Mucosa of rectum (tissue), 2 donors: ENCODE measurements at regions not wholly inside any gene's neighbourhood (a gene's known extent, or its start where the extent isn't known, plus 50 kb on each side); places are given as distances from the start of the nearest gene placed in this dataset.

ENCODE experiments used
- H3K27ac ChIP-seq, 2 donors: one replicate each; pipeline ENCODE4 v1.7.0; 2013; ENCODE audit warnings: inconsistent platforms in 2 of 2, low read depth in 2 of 2, low read length in 2 of 2
- H3K27me3 ChIP-seq, 2 donors: one replicate each; pipeline ENCODE4 v1.7.0; 2013; ENCODE audit warnings: low read length in 2 of 2; ENCODE audit not compliant: control insufficient read depth in 2 of 2, insufficient read depth in 2 of 2
- H3K36me3 ChIP-seq, 2 donors: one replicate each; pipeline ENCODE4 v1.7.0; 2013; ENCODE audit warnings: low read length in 2 of 2; ENCODE audit not compliant: control insufficient read depth in 2 of 2, insufficient read depth in 2 of 2
- H3K4me1 ChIP-seq, 2 donors: one replicate each; pipeline ENCODE4 v1.7.0; 2013; ENCODE audit warnings: low read length in 2 of 2, mild to moderate bottlenecking in 1 of 2; ENCODE audit not compliant: control insufficient read depth in 2 of 2, insufficient read depth in 2 of 2
- H3K4me3 ChIP-seq, 2 donors: one replicate each; pipeline ENCODE4 v1.7.0; 2013; ENCODE audit warnings: low read length in 2 of 2
- H3K9ac ChIP-seq, 2 donors: one replicate each; pipeline ENCODE4 v1.7.0; 2013; ENCODE audit warnings: low read length in 2 of 2, low read depth in 1 of 2, mild to moderate bottlenecking in 1 of 2
- H3K9me3 ChIP-seq, 2 donors: one replicate each; pipeline ENCODE4 v1.7.0; 2013; ENCODE audit warnings: low read length in 2 of 2; ENCODE audit not compliant: control insufficient read depth in 2 of 2
- donor health status: healthy.
- donor health status: Normal muscosa, but diverticular disease.

GRCh38 chr5:103476811-103477210 is 85.8 kb downstream of the NUDT12 start:
- Histone ChIP-seq H3K9ac (no peak overlapping the region), H3K4me1 (peaks cover 0 to 29% of the 10 kb centered on the region in 2 donors), H3K27me3 (no peaks in the 10 kb centered on the region), H3K36me3 (no peaks in the 10 kb centered on the region), H3K9me3 (no peaks in the 10 kb centered on the region), H3K4me3 (no peak overlapping the region), H3K27ac (no peak overlapping the region)

- Histone ChIP-seq H3K9me3 (no peaks in the 10 kb centered on the region), H3K4me3 (no peak overlapping the region), H3K9ac (peak overlapping the region in 1 of 2 donors; percentile 4), H3K27ac (no peak overlapping the region), H3K27me3 (no peaks in the 10 kb centered on the region), H3K4me1 (peaks cover 0 to 24% of the 10 kb centered on the region in 2 donors), H3K36me3 (no peaks in the 10 kb centered on the region)
These were observed 86.9 kb downstream of the NUDT12 start for GRCh38 chr5:103475629-103476240.

GRCh38 chr5:103474677-103475076 is 87.9 kb downstream of the NUDT12 start:
- Histone ChIP-seq H3K27ac (no peak overlapping the region), H3K27me3 (no peaks in the 10 kb centered on the region), H3K4me1 (peaks cover 0 to 27% of the 10 kb centered on the region in 2 donors), H3K4me3 (no peak overlapping the region), H3K9me3 (no peaks in the 10 kb centered on the region), H3K36me3 (no peaks in the 10 kb centered on the region), H3K9ac (no peak overlapping the region)

- Histone ChIP-seq H3K27me3 (no peaks in the 10 kb centered on the region), H3K9ac (no peak overlapping the region), H3K4me3 (no peak overlapping the region), H3K36me3 (no peaks in the 10 kb centered on the region), H3K4me1 (peaks cover 0 to 31% of the 10 kb centered on the region in 2 donors), H3K27ac (no peak overlapping the region), H3K9me3 (peaks cover 0 to 1% of the 10 kb centered on the region in 2 donors)
These were observed 88.9 kb downstream of the NUDT12 start for GRCh38 chr5:103473725-103474124.

GRCh38 chr5:103472830-103473229 is 89.8 kb downstream of the NUDT12 start:
- no peaks in the 10 kb centered on the region for H3K36me3 ChIP-seq
- no peaks in the 10 kb centered on the region for H3K27me3 ChIP-seq
- H3K4me1 ChIP-seq, result peaks cover 0 to 32% of the 10 kb centered on the region in 2 donors
- no peak overlapping the region for H3K9ac ChIP-seq
- peak overlapping the region in 1 of 2 donors; percentile 44 for H3K27ac ChIP-seq
- no peak overlapping the region for H3K4me3 ChIP-seq
- peaks cover 0 to 3% of the 10 kb centered on the region in 2 donors for H3K9me3 ChIP-seq

- no peak overlapping the region for H3K4me3 ChIP-seq
- H3K9ac ChIP-seq, result no peak overlapping the region
- H3K27ac ChIP-seq, result peak overlapping the region in 1 of 2 donors; percentile 1
- H3K27me3 ChIP-seq, result no peaks in the 10 kb centered on the region
- no peaks in the 10 kb centered on the region for H3K36me3 ChIP-seq
- peaks cover 0 to 32% of the 10 kb centered on the region in 2 donors for H3K4me1 ChIP-seq
- peaks cover 0 to 3% of the 10 kb centered on the region in 2 donors for H3K9me3 ChIP-seq
These were observed 90.3 kb downstream of the NUDT12 start for GRCh38 chr5:103472265-103472664.

GRCh38 chr5:103469288-103470040 is 93.1 kb downstream of the NUDT12 start:
- H3K4me1 ChIP-seq, result peaks cover 0 to 12% of the 10 kb centered on the region in 2 donors
- peaks cover 0 to 3% of the 10 kb centered on the region in 2 donors for H3K9me3 ChIP-seq
- no peak overlapping the region for H3K9ac ChIP-seq
- H3K4me3 ChIP-seq, result peak overlapping the region in 1 of 2 donors; percentile 30
- H3K27me3 ChIP-seq, result no peaks in the 10 kb centered on the region
- H3K36me3 ChIP-seq, result no peaks in the 10 kb centered on the region
- peak overlapping the region; percentile 39 to 82 for H3K27ac ChIP-seq

- Histone ChIP-seq H3K9me3 (peaks cover 0 to 3% of the 10 kb centered on the region in 2 donors), H3K36me3 (no peaks in the 10 kb centered on the region), H3K4me1 (peaks cover 0 to 11% of the 10 kb centered on the region in 2 donors), H3K9ac (no peak overlapping the region), H3K4me3 (no peak overlapping the region), H3K27ac (no peak overlapping the region), H3K27me3 (no peaks in the 10 kb centered on the region)
These were observed 94.8 kb downstream of the NUDT12 start for GRCh38 chr5:103467831-103468230.

GRCh38 chr5:103466495-103466894 is 96.1 kb downstream of the NUDT12 start:
- Histone ChIP-seq H3K27ac (no peak overlapping the region), H3K4me1 (peaks cover 0 to 11% of the 10 kb centered on the region in 2 donors), H3K9ac (no peak overlapping the region), H3K27me3 (no peaks in the 10 kb centered on the region), H3K9me3 (peaks cover 0 to 3% of the 10 kb centered on the region in 2 donors), H3K4me3 (no peak overlapping the region), H3K36me3 (no peaks in the 10 kb centered on the region)

- Histone ChIP-seq H3K27me3 (no peaks in the 10 kb centered on the region), H3K4me3 (no peak overlapping the region), H3K4me1 (peaks cover 0 to 11% of the 10 kb centered on the region in 2 donors), H3K9ac (no peak overlapping the region), H3K27ac (no peak overlapping the region), H3K36me3 (no peaks in the 10 kb centered on the region), H3K9me3 (peaks cover 0 to 3% of the 10 kb centered on the region in 2 donors)
These were observed 96.7 kb downstream of the NUDT12 start for GRCh38 chr5:103465891-103466290.
